ENCODE measurements at regions not wholly inside any gene's neighbourhood (a gene's known extent, or its start where the extent isn't known, plus 50 kb on each side); places are given as distances from the start of the nearest gene placed in this dataset.

DNA sequence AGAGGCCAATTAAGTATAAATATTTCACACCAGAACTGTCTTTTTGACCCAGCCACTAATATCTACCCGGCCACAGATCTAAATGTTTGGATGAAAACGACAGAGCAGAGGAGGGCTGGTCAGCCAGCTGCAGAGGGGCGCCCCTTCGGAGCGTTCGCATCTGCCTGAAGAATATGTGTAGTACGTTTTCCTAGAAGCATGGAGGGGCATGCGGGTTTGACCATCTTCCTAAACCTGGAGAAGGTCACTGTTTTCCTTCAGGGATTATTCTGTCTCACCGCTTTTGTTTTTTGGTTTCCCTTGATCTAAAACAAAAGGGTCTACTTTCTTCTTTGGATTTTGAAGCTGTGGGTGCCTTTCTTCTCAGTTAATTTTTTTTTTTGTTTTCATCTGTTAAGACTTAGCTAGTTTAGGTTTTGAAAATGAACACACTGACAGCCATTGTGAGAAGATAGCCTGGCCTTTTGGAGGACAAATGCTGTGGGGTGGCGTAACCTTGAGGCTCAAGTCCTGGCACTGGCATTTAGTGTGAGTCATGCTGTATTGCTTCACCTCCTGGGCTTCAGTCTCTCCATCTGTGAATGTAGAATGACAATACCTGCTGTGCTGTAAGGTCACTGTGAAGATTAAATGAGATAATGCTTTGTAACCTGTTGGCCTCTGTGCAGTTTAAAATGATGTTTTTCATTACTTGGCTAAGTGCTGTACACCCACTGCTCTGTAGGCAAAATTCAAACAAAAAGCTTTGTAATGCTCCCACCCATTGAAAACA is 74.1 kb upstream of the IRF2BP2 start:
- Mint-ChIP-seq H3K9me3 (peaks cover 0 to 8% of the 10 kb centered on the region in 2 donors), H3K36me3 (peaks cover 4 to 13% of the 10 kb centered on the region in 2 donors), H3K27ac (no peak overlapping the region)
- DNase-seq (ENCODE audit: low spot score in 2 of 2) (no peak), ATAC-seq (peak in 1 of 2 donors; percentile 70)

DNA sequence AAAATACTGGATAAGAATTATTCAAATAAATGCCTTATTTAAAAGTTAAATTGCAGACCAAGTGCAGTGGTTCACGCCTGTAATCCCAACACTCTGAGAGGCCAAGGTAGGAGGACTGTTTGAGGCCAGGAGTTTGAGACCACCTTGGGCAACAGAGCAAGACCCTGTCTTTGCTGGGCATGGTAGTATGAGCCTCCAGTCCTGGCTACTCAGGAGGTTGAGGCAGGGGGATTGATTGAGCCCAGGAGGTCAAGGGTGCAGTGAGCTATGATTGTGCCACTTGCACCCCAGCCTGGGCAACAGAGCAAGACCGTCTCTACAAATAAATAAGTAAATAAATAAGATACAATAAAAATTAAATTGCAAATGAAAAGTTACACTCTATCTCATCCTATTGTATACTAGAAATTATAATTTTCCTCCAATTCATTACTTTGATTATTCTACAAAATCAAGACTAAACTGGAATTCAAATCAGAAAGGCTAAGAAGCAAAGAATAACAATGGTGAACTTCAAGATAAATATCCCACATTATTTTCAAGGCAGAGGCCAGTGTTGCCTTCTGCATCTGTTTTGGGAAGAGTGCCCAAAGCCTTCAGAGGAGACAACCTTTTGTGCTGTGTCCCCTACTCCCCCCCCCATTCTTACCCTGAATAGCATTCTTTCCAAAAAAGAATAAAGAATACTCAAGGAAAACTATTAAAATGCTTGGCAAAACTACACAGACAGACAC is 73.3 kb upstream of the IRF2BP2 start:
- DNase-seq (ENCODE audit: low spot score in 2 of 2) (no peak), ATAC-seq (no peak)
- Mint-ChIP-seq H3K9me3 (peaks cover 0 to 8% of the 10 kb centered on the region in 2 donors), H3K36me3 (peaks cover 4 to 13% of the 10 kb centered on the region in 2 donors), H3K27ac (no peak overlapping the region)

DNA sequence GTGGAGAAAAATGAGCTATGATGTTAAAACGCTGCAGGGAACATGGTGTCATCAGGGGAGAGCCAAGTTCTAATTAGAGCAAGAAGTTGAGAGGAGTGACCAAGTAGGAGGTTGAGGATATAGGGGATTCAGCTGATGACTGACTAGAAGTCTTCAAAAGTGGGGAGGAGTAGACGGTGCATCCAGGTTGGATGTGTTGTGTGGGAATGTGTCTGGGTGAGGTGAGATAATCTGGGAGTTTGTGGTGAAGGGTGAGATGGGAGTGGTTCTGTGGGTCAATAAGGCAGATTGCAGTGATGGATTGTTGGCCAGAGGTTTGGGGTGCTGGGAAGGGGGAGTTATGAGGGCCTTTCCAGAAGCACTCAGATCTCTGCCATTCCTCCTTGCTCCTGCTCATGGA is 72.0 kb upstream of the IRF2BP2 start:
- H3K27ac Mint-ChIP-seq: no peak overlapping the region
- no peak for ATAC-seq

DNA sequence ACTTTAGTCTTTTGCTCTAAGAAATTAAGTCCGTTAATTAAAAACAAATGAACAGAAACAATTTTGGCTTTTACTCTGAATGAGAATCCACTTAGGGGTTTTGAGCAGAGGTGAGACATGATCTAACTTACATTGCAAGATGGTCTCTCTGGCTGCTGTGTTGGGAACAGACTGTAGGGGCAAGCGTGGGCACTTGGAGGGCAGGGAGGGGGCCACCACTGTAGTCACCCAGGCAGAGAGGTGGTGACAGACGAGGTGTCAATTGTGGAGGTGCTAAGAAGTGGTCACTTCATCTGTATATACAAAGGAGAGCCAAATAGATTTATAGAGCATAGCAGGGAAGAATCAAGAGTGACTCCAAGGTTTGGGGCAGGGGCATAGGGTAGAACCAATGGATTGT is 71.1 kb upstream of the IRF2BP2 start:
- Mint-ChIP-seq H3K27ac (no peak overlapping the region), H3K9me3 (peaks cover 0 to 8% of the 10 kb centered on the region in 2 donors), H3K36me3 (peaks cover 4 to 11% of the 10 kb centered on the region in 2 donors)
- no peak for DNase-seq (ENCODE audit: low spot score in 2 of 2)
- no peak for ATAC-seq

More for the DNA sequence above, 72.0 kb upstream of the IRF2BP2 start:
- Mint-ChIP-seq H3K9me3 (peaks cover 0 to 8% of the 10 kb centered on the region in 2 donors), H3K36me3 (peaks cover 4 to 13% of the 10 kb centered on the region in 2 donors)
- DNase-seq (ENCODE audit: low spot score in 2 of 2): no peak

DNA sequence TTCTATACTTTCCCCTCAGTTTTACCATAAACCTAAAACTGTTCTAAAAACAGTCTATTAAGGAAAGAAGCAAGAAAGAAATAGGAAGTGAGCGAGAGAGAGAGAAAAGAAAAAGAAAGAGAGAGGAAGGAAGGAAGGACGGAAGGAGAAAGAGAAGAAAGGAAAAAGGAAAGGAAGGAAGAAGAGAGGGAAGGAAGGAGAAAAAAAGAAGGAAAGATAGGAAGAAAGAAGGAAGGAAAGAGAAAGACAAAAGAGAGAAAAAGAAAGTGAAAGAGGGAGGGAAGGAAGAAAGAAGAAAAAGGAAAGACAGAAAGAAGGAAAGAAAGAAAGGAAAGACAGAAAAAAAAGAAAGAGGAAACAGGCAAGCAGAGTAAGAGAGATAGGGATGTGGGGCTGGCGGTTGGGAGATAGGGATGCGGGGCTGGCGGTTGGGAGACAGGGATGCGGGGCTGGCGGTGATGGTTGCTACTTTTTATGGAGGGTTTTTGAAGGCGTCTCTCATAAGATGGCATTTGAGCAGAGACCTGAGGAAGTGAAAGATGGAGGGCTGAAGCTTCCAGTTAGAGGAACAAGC is 70.4 kb upstream of the IRF2BP2 start:
- no peak for ATAC-seq

DNA sequence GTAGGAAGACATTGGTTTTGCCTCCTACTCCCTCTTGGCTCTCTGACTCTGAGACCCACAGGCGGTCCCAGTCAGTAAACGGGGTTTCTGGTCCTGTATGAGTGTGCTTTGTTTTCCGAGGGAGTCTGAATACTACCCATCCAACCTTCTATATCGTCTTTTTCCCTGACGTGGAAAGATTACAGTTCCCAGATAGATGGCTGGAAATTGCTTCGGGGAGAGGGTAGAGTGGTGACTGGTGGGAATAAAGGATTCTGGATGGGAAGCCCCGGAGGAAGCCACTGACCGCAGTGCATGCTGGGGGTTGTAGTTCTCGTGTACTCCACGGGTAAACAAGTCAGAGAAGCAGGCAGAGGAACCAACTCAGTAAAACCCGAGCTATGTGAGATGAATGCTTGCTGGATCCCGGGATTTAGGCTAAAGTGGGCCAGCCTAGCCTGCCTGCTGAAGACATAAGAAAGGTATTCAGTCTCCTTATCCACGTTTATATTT is 66.2 kb upstream of the IRF2BP2 start:
- Mint-ChIP-seq H3K27ac (peak overlapping the region; percentile 43 to 47), H3K36me3 (no peaks in the 10 kb centered on the region), H3K9me3 (no peaks in the 10 kb centered on the region)
- DNase-seq (ENCODE audit: low spot score in 2 of 2) (peak in 1 of 2 donors; percentile 48), ATAC-seq (peak; percentile 87 to 90)

More for the DNA sequence above, 70.4 kb upstream of the IRF2BP2 start:
- Mint-ChIP-seq H3K27ac (no peak overlapping the region), H3K36me3 (peaks cover 1 to 5% of the 10 kb centered on the region in 2 donors), H3K9me3 (peaks cover 0 to 1% of the 10 kb centered on the region in 2 donors)
- DNase-seq (ENCODE audit: low spot score in 2 of 2): no peak

DNA sequence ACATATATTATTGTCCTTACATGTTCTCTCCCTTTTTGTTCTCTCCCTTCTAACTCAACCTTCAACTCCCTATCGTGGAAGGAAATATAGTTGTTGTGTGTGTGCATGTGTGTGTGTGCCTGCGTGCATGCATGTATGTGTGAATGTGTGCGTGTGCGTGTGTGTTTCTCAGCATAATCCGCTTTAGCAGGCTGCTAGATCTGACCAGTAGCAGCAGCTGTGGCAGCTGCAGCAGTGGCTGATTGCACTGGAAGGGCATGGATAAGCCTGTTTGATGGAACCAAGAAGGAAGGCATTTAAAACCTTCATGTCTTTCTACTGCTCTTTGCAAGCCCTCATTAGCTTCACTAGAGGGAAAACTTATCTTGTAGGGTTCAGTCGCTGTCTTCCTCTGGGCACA is 65.6 kb upstream of the IRF2BP2 start:
- peak overlapping the region in 1 of 2 donors; percentile 43 for H3K27ac Mint-ChIP-seq
- H3K9me3 Mint-ChIP-seq: no peaks in the 10 kb centered on the region
- H3K36me3 Mint-ChIP-seq: no peaks in the 10 kb centered on the region
- ATAC-seq (no peak), DNase-seq (ENCODE audit: low spot score in 2 of 2) (no peak)

DNA sequence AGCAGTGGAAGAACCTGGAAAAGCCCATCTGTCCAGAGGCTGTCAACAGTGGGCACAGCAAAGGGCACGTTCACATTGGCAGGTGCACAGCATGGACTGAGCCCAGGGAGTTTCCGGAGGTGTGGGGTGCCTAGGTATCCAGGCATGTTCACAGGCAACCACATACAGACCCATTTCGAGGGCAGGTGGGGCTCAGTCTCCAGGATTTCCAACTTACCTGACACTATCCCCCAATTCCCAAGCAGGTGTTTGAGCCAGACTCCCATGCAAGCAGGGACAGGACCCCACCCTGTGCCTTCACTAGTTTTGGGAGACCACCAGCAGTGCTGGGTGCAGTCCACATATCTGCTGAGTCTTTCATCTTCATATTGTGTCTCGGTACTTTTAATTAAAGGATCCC is 65.0 kb upstream of the IRF2BP2 start:
- H3K9me3 Mint-ChIP-seq: no peaks in the 10 kb centered on the region

DNA sequence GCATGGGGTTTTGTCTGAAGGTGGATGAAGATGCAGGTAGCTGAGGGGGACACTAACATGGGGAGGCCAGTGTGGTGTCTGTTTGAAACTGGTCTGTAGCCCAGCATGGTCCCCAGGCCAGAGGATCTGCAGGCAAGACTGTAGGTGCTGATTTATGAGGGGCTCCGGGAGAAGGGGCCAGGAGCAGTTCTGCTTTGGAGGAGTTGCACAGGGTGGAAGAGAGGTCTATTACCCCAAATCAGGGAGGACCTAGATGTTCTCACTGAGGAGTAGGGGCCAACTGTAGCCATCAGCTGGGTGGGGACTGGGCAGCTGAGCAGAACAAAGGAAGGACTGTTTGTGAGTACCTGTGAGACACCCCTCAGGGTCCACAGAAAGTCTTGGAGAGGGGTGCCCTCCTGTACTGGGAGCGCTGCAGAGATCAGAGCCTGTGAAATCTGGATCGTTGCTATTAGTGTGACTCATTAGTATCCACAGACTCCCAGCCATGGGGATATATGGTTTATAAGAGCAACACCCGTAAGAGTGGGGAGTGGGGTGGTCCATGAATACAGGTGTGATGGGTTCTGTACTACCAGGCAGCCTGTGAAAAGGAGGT is 64.3 kb upstream of the IRF2BP2 start:
- no peak for DNase-seq (ENCODE audit: low spot score in 2 of 2)
- H3K36me3 Mint-ChIP-seq: no peaks in the 10 kb centered on the region

More for the DNA sequence above, 65.0 kb upstream of the IRF2BP2 start:
- H3K36me3 Mint-ChIP-seq: no peaks in the 10 kb centered on the region
- ATAC-seq (no peak), DNase-seq (ENCODE audit: low spot score in 2 of 2) (no peak)
- no peak overlapping the region for H3K27ac Mint-ChIP-seq

DNA sequence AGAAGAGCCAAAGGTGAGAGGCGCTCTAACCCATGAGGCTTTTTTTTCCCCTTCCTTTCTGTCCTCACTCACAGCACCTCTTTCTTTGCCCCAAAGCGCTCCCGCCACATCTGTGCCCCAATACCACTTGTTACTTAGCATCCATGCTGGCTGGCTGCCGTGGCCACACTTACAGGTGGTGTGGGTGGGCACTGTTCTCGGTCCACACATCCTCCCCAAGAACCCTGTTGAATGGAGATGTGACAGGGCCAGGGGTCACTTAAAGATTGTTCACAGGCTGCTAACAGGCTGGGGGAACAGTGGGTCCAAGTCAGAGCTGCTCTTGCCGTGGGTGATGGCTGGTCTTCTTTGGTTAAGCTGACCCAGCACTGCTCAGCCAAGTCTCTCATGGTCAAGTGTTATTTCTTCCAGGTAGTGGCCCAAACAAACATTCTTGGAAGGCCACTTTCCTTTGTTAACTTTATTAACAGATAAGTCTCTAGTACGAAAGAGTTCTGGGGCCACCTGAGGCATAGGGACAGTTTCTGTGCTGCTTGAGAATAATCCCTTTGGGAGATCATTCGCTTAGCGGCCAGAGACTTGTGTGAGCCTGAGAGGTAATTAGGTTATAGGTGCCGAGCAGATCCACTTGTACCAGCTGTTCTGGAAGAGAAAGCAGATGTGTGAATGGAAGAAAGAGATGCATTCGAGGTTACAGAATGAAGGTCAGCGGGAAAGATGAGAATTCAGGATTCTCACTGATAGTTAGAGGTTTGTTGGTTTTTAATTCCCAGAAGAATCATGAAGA is 62.6 kb upstream of the IRF2BP2 start:
- no peaks in the 10 kb centered on the region for H3K9me3 Mint-ChIP-seq
- DNase-seq (ENCODE audit: low spot score in 2 of 2) (no peak), ATAC-seq (no peak)
- H3K36me3 Mint-ChIP-seq: no peaks in the 10 kb centered on the region
- H3K27ac Mint-ChIP-seq: no peak overlapping the region

More for the DNA sequence above, 64.3 kb upstream of the IRF2BP2 start:
- no peaks in the 10 kb centered on the region for H3K9me3 Mint-ChIP-seq
- no peak overlapping the region for H3K27ac Mint-ChIP-seq
- no peak for ATAC-seq

DNA sequence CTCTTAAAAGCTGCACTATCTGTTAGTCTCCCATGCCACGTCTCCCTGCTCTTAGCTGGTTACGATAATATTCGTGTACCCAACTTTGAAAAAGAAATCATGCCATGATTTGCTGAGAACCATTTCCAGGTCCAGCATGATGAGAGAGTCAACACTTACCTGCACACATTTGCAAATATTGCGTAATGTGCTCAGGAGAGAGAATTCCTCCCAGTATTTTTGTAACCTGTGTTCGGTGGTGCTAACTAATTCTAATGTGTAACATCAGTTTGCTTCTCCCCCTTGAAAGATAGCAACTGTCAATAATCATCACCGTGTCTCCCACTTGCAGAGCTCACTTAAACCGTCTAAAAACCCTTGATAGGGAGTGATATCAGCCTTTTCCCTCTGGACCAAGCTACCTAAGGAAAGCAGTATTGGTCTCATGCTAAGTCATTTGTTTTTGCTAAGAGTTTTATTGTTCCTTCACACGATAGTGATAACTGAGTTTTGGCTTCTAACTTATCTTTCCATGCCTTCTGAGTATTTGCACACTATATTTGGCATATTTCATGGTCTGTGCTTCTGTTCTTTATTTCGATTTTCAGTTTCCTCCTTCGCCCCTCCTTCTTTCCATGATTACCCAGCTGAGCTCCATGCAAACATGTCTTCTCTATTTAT is 61.1 kb upstream of the IRF2BP2 start:
- Mint-ChIP-seq H3K27ac (no peak overlapping the region), H3K9me3 (no peaks in the 10 kb centered on the region), H3K36me3 (no peaks in the 10 kb centered on the region)
- ATAC-seq (no peak), DNase-seq (ENCODE audit: low spot score in 2 of 2) (no peak)

DNA sequence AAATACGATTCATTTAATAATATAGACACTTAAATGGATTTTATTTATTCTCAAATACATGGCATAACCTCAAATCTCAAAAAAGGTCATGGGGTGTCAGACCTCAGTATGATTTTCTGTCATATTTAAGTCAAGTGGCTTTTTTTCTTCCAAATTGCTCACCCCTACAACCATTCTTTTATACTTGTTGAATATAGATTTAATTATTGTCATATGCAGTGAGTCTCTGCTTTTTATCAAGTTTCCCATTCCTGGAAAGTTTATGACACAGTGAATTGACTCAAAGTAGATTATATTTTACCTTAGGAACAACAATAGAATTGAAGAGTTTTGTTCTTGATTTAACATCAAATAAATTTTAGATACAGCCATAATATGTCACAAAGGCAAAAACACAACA is 59.5 kb upstream of the IRF2BP2 start:
- no peak overlapping the region for H3K27ac Mint-ChIP-seq
- no peak for DNase-seq (ENCODE audit: low spot score in 2 of 2)
- H3K9me3 Mint-ChIP-seq: no peaks in the 10 kb centered on the region
- no peak for ATAC-seq
- H3K36me3 Mint-ChIP-seq: no peaks in the 10 kb centered on the region

DNA sequence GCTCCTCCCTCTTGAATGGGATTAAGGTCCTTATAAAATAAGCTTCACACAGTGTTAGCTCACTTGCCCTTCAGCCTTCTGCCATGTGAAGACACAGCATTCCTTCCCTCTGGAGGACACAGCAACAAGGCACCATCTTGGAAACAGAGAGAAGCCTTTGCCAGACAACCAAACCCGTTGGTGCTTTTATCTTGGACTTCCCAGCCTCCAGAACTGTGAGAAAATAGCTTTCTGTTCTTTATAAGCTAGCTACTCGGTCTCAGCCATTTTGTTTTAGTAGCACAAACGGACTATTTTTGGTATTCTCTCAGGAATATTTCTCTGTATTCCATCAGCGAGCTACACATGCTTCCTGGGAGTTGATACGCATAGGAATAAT is 58.6 kb upstream of the IRF2BP2 start:
- no peaks in the 10 kb centered on the region for H3K9me3 Mint-ChIP-seq
- no peak for ATAC-seq
- H3K27ac Mint-ChIP-seq: no peak overlapping the region
- no peaks in the 10 kb centered on the region for H3K36me3 Mint-ChIP-seq
- DNase-seq (ENCODE audit: low spot score in 2 of 2): no peak

DNA sequence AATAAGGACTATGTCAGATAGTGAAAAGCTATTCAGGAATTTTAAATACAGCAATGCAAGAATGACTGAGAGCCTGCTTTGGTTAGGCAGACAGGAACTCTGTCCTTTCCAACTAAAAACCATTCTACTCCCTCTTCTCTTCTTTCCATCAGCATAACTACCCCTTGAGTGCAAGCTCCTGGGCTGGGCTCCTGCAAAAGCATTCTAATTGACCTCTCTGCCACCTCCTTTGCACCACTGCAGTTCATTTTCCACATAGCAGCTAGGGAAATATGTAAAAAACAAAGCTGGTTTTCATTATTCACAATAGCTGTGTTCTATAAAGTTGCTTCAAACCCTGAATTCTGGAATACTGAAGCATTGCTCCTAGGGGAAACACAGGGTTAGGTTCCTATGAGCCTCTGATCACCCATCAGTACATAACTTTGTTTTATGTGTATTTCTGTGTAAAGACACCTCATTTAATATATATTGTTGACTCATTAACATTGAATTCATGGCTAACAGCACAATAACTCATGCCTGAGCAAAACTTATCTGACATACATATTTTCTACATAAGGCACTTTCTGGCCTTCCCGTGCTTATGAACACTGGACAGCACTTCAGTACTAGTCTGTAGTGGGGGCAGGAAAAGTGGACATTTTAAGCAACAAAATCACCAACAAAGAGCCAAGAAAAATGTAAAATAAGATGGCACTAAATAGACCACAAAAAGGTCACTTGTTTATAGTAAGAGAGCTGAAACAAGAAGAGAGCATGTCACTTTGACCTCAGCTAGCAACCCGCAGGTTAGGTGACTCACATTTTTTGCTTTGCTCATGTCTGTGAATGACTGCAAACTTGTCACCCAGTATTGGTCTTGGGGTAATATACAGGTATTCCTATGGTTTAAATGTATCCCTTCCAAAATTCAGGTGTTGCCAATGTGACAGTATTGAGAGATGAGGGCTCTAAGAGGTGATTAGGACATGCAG is 57.9 kb upstream of the IRF2BP2 start:
- H3K27ac Mint-ChIP-seq: no peak overlapping the region
- no peak for DNase-seq (ENCODE audit: low spot score in 2 of 2)
- H3K36me3 Mint-ChIP-seq: no peaks in the 10 kb centered on the region
- peak; percentile 81 to 87 for ATAC-seq
- H3K9me3 Mint-ChIP-seq: no peaks in the 10 kb centered on the region

DNA sequence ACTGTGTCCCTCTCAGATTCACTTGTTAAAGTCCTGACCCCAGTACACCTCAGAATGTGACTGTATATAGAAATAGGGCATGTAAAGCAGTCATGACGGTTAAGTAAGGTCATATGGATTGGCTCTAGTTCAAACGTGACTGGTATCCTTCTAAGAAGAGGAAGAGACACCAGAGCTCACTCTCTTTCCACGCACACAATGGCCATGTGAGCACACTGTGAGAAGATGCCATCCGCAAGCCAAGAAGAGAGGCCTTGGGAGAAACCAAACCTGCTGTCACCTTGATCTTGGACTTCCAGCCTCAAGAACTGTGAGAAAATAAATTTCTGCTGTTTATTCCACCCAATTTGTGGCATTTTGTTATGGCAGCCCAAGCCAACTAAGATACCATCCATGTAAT is 56.8 kb upstream of the IRF2BP2 start:
- no peak for DNase-seq (ENCODE audit: low spot score in 2 of 2)
- no peaks in the 10 kb centered on the region for H3K9me3 Mint-ChIP-seq
- no peak overlapping the region for H3K27ac Mint-ChIP-seq
- no peaks in the 10 kb centered on the region for H3K36me3 Mint-ChIP-seq
- ATAC-seq: no peak

Data from activated naive CD4-positive, alpha-beta T cell treated with anti-CD3 and anti-CD28 coated beads, Interleukin-2, amount 50 U/mL, for 72 hours (primary cell).